A673 (cell line): ENCODE measurements at regions not wholly inside any gene's neighbourhood (a gene's known extent, or its start where the extent isn't known, plus 50 kb on each side); places are given as distances from the start of the nearest gene placed in this dataset.

Source experiments
- CTCF ChIP-seq: fragments of 300-800, 200-600 bp; sonication (generic); conservative IDR thresholded peaks from 2 replicates; pipeline ENCODE4 v1.5.1; 2017; ENCODE audit warnings: low read depth, mild to moderate bottlenecking, antibody characterized with exemption, low read length, moderate library complexity, mixed read lengths
- EZH2 ChIP-seq: fragments of 200-600 bp; sonication (generic); IDR thresholded peaks from 2 replicates; pipeline ENCODE4 v1.6.1; 2017; ENCODE audit warnings: borderline replicate concordance, low read depth, mild to moderate bottlenecking, mixed read lengths, antibody characterized with exemption, low read length; ENCODE audit not compliant: poor library complexity, severe bottlenecking

DNA sequence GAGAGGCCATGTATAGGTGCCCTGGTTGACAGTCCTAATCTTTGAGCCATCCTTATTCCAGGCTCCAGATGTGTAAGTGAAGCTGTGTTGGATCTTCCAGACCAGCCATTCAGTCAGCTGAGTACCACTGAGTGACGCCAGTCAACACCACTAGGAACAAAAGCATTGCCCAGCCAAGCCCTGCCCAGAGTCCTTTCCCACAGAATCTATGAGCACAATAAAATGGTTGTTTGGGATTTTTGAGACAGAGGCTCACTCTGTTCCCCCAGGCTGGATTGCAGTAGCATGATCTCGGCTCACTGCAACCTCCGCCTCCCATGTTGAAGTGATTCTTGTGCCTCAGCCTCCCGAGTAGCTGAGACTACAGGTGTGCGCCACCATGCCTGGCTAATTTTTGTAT is 262.5 kb downstream of the BCOR start:
- no peak for TF ChIP-seq CTCF
- TF ChIP-seq EZH2 = no peak
